ENCODE measurements at regions not wholly inside any gene's neighbourhood (a gene's known extent, or its start where the extent isn't known, plus 50 kb on each side); places are given as distances from the start of the nearest gene placed in this dataset.

GRCh38 chr10:62650411-62650810 is 154.1 kb upstream of the ADO start:
- ATAC-seq (no peak), DNase-seq (peak; percentile 4)
- POLR2A ChIA-PET: interaction anchor here (0.6 kb wide), 1 partner anchor 529 kb away, joined by 3 read pairs; no protein-coding TSS in a partner anchor
- Mint-ChIP-seq H3K27ac (no peak overlapping the region), H3K36me3 (ENCODE audit: low read depth) (peaks cover 2% of the 10 kb centered on the region), H3K27me3 (ENCODE audit: low read depth) (no peaks in the 10 kb centered on the region), H3K4me3 (no peak overlapping the region), H3K9me3 (ENCODE audit: insufficient read depth) (no peaks in the 10 kb centered on the region), H3K4me1 (ENCODE audit: low read depth) (peaks cover 23% of the 10 kb centered on the region)
- CTCF ChIA-PET: interaction anchor here (1.0 kb wide), 1 partner anchor 11 kb away, joined by 3 read pairs; no protein-coding TSS in a partner anchor

GRCh38 chr10:62651341-62651740 is 153.2 kb upstream of the ADO start:
- no peak overlapping the region for H3K27ac Mint-ChIP-seq
- peaks cover 2% of the 10 kb centered on the region for H3K36me3 Mint-ChIP-seq (ENCODE audit: low read depth)
- H3K4me3 Mint-ChIP-seq: no peak overlapping the region
- ATAC-seq: no peak
- DNase-seq: no peak
- CTCF ChIA-PET: interaction anchor here (1.5 kb wide), 1 partner anchor 13 kb away, joined by 5 read pairs; no protein-coding TSS in a partner anchor
- POLR2A ChIA-PET: no interaction called here
- peaks cover 22% of the 10 kb centered on the region for H3K4me1 Mint-ChIP-seq (ENCODE audit: low read depth)
- H3K27me3 Mint-ChIP-seq (ENCODE audit: low read depth): no peaks in the 10 kb centered on the region
- no peaks in the 10 kb centered on the region for H3K9me3 Mint-ChIP-seq (ENCODE audit: insufficient read depth)

- Mint-ChIP-seq H3K27ac (no peak overlapping the region), H3K4me3 (no peak overlapping the region), H3K4me1 (ENCODE audit: low read depth) (peaks cover 19% of the 10 kb centered on the region), H3K36me3 (ENCODE audit: low read depth) (peaks cover 2% of the 10 kb centered on the region), H3K9me3 (ENCODE audit: insufficient read depth) (no peaks in the 10 kb centered on the region), H3K27me3 (ENCODE audit: low read depth) (no peaks in the 10 kb centered on the region)
- CTCF ChIA-PET: interaction anchor here (1.5 kb wide), 1 partner anchor 13 kb away, joined by 5 read pairs; no protein-coding TSS in a partner anchor
- DNase-seq (no peak), ATAC-seq (no peak)
- POLR2A ChIA-PET: interaction anchor here (0.8 to 1.0 kb wide), 2 partner anchors 10 to 27 kb away, joined by 3 to 4 read pairs; no protein-coding TSS in a partner anchor
Measured at GRCh38 chr10:62652114-62652513, 152.4 kb upstream of the ADO start.

- no peaks in the 10 kb centered on the region for H3K9me3 Mint-ChIP-seq (ENCODE audit: insufficient read depth)
- no peaks in the 10 kb centered on the region for H3K27me3 Mint-ChIP-seq (ENCODE audit: low read depth)
- H3K36me3 Mint-ChIP-seq (ENCODE audit: low read depth): peaks cover 2% of the 10 kb centered on the region
- no peak for ATAC-seq
- no peak for DNase-seq
- peaks cover 15% of the 10 kb centered on the region for H3K4me1 Mint-ChIP-seq (ENCODE audit: low read depth)
- H3K4me3 Mint-ChIP-seq: no peak overlapping the region
- H3K27ac Mint-ChIP-seq: no peak overlapping the region
- POLR2A ChIA-PET: interaction anchor here (0.8 to 1.0 kb wide), 2 partner anchors 9 to 27 kb away, joined by 3 to 4 read pairs; no protein-coding TSS in a partner anchor
- CTCF ChIA-PET: interaction anchor here (1.5 kb wide), 1 partner anchor 14 kb away, joined by 5 read pairs; no protein-coding TSS in a partner anchor
Measured at GRCh38 chr10:62652564-62652963, 152.0 kb upstream of the ADO start.

- H3K4me1 Mint-ChIP-seq (ENCODE audit: low read depth): peaks cover 10% of the 10 kb centered on the region
- no peak overlapping the region for H3K4me3 Mint-ChIP-seq
- peaks cover 2% of the 10 kb centered on the region for H3K36me3 Mint-ChIP-seq (ENCODE audit: low read depth)
- ChIA-PET CTCF (no interaction called here), POLR2A (no interaction called here)
- ATAC-seq (no peak), DNase-seq (no peak)
- no peak overlapping the region for H3K27ac Mint-ChIP-seq
- H3K27me3 Mint-ChIP-seq (ENCODE audit: low read depth): no peaks in the 10 kb centered on the region
- H3K9me3 Mint-ChIP-seq (ENCODE audit: insufficient read depth): no peaks in the 10 kb centered on the region
Measured at GRCh38 chr10:62653254-62653653, 151.3 kb upstream of the ADO start.

- peaks cover 5% of the 10 kb centered on the region for H3K4me1 Mint-ChIP-seq (ENCODE audit: low read depth)
- no peak overlapping the region for H3K27ac Mint-ChIP-seq
- H3K27me3 Mint-ChIP-seq (ENCODE audit: low read depth): no peaks in the 10 kb centered on the region
- DNase-seq (no peak), ATAC-seq (no peak)
- H3K4me3 Mint-ChIP-seq: no peak overlapping the region
- H3K36me3 Mint-ChIP-seq (ENCODE audit: low read depth): peaks cover 2% of the 10 kb centered on the region
- ChIA-PET POLR2A (interaction anchor here (1.2 kb wide), 1 partner anchor 17 kb away, joined by 5 read pairs; no protein-coding TSS in a partner anchor), CTCF (interaction anchor here (0.6 to 1.3 kb wide), 2 partner anchors 17 to 79 kb away, joined by 3 read pairs; no protein-coding TSS in a partner anchor)
- H3K9me3 Mint-ChIP-seq (ENCODE audit: insufficient read depth): no peaks in the 10 kb centered on the region
Measured at GRCh38 chr10:62654966-62655336, 149.6 kb upstream of the ADO start.

GRCh38 chr10:62655337-62655994 is 149.1 kb upstream of the ADO start:
- H3K36me3 Mint-ChIP-seq (ENCODE audit: low read depth): peaks cover 2% of the 10 kb centered on the region
- H3K27me3 Mint-ChIP-seq (ENCODE audit: low read depth): no peaks in the 10 kb centered on the region
- H3K9me3 Mint-ChIP-seq (ENCODE audit: insufficient read depth): no peaks in the 10 kb centered on the region
- DNase-seq: peak; percentile 8
- H3K4me1 Mint-ChIP-seq (ENCODE audit: low read depth): peaks cover 5% of the 10 kb centered on the region
- no peak overlapping the region for H3K4me3 Mint-ChIP-seq
- no peak overlapping the region for H3K27ac Mint-ChIP-seq
- no peak for ATAC-seq
- POLR2A ChIA-PET: interaction anchor here (1.2 kb wide), 1 partner anchor 18 kb away, joined by 5 read pairs; no protein-coding TSS in a partner anchor
- CTCF ChIA-PET: interaction anchor here (0.6 to 1.3 kb wide), 2 partner anchors 18 to 78 kb away, joined by 3 read pairs; no protein-coding TSS in a partner anchor

GRCh38 chr10:62657244-62657835 is 147.2 kb upstream of the ADO start:
- H3K4me3 Mint-ChIP-seq: no peak overlapping the region
- POLR2A ChIA-PET: no interaction called here
- H3K27me3 Mint-ChIP-seq (ENCODE audit: low read depth): no peaks in the 10 kb centered on the region
- CTCF ChIA-PET: interaction anchor here (1.0 kb wide), 1 partner anchor 25 kb away, joined by 4 read pairs; no protein-coding TSS in a partner anchor
- H3K36me3 Mint-ChIP-seq (ENCODE audit: low read depth): no peaks in the 10 kb centered on the region
- H3K27ac Mint-ChIP-seq: no peak overlapping the region
- DNase-seq (no peak), ATAC-seq (no peak)
- no peaks in the 10 kb centered on the region for H3K9me3 Mint-ChIP-seq (ENCODE audit: insufficient read depth)
- H3K4me1 Mint-ChIP-seq (ENCODE audit: low read depth): peaks cover 3% of the 10 kb centered on the region

GRCh38 chr10:62658516-62658915 is 146.0 kb upstream of the ADO start:
- H3K4me3 Mint-ChIP-seq: no peak overlapping the region
- POLR2A ChIA-PET: no interaction called here

GRCh38 chr10:62661143-62661542 is 143.4 kb upstream of the ADO start:
- H3K27ac Mint-ChIP-seq: no peak overlapping the region
- H3K4me1 Mint-ChIP-seq (ENCODE audit: low read depth): peaks cover 2% of the 10 kb centered on the region
- H3K9me3 Mint-ChIP-seq (ENCODE audit: insufficient read depth): no peaks in the 10 kb centered on the region
- CTCF ChIA-PET: interaction anchor here (1.2 to 1.4 kb wide), 2 partner anchors 11 to 12 kb away, joined by 3 read pairs; no protein-coding TSS in a partner anchor
- no peak overlapping the region for H3K4me3 Mint-ChIP-seq
- no peaks in the 10 kb centered on the region for H3K36me3 Mint-ChIP-seq (ENCODE audit: low read depth)
- DNase-seq (no peak), ATAC-seq (no peak)
- peaks cover 5% of the 10 kb centered on the region for H3K27me3 Mint-ChIP-seq (ENCODE audit: low read depth)
- POLR2A ChIA-PET: interaction anchor here (1.3 kb wide), 1 partner anchor 9 kb away, joined by 4 read pairs; no protein-coding TSS in a partner anchor

More at GRCh38 chr10:62658516-62658915, 146.0 kb upstream of the ADO start:
- Mint-ChIP-seq H3K27me3 (ENCODE audit: low read depth) (no peaks in the 10 kb centered on the region), H3K4me1 (ENCODE audit: low read depth) (peaks cover 2% of the 10 kb centered on the region), H3K9me3 (ENCODE audit: insufficient read depth) (no peaks in the 10 kb centered on the region), H3K36me3 (ENCODE audit: low read depth) (no peaks in the 10 kb centered on the region), H3K27ac (no peak overlapping the region)
- ATAC-seq (no peak), DNase-seq (no peak)
- CTCF ChIA-PET: no interaction called here

- ChIA-PET POLR2A (interaction anchor here (1.3 kb wide), 1 partner anchor 10 kb away, joined by 4 read pairs; no protein-coding TSS in a partner anchor), CTCF (interaction anchor here (1.2 kb wide), 1 partner anchor 12 kb away, joined by 3 read pairs; no protein-coding TSS in a partner anchor)
- peaks cover 2% of the 10 kb centered on the region for H3K4me1 Mint-ChIP-seq (ENCODE audit: low read depth)
- ATAC-seq (no peak), DNase-seq (no peak)
- no peak overlapping the region for H3K27ac Mint-ChIP-seq
- no peaks in the 10 kb centered on the region for H3K9me3 Mint-ChIP-seq (ENCODE audit: insufficient read depth)
- no peaks in the 10 kb centered on the region for H3K36me3 Mint-ChIP-seq (ENCODE audit: low read depth)
- H3K27me3 Mint-ChIP-seq (ENCODE audit: low read depth): peaks cover 8% of the 10 kb centered on the region
- no peak overlapping the region for H3K4me3 Mint-ChIP-seq
Measured at GRCh38 chr10:62662486-62662885, 142.0 kb upstream of the ADO start.

- Mint-ChIP-seq H3K36me3 (ENCODE audit: low read depth) (no peaks in the 10 kb centered on the region), H3K27me3 (ENCODE audit: low read depth) (peaks cover 8% of the 10 kb centered on the region), H3K4me3 (no peak overlapping the region), H3K9me3 (ENCODE audit: insufficient read depth) (no peaks in the 10 kb centered on the region), H3K4me1 (ENCODE audit: low read depth) (peaks cover 2% of the 10 kb centered on the region), H3K27ac (no peak overlapping the region)
- ATAC-seq: no peak
- POLR2A ChIA-PET: interaction anchor here (0.6 kb wide), 1 partner anchor 69 kb away, joined by 3 read pairs; no protein-coding TSS in a partner anchor
- DNase-seq: no peak
- CTCF ChIA-PET: no interaction called here
Measured at GRCh38 chr10:62665771-62666170, 138.7 kb upstream of the ADO start.

Data from activated CD8-positive, alpha-beta T cell treated with anti-CD3 and anti-CD28 coated beads, Interleukin-2, amount 10 ng/mL, durations not matched to agents 7 days and 5 days (primary cell).